Liver (tissue), 8 donors: ENCODE measurements at regions not wholly inside any gene's neighbourhood (a gene's known extent, or its start where the extent isn't known, plus 50 kb on each side); places are given as distances from the start of the nearest gene placed in this dataset.
A peak's percentile ranks its signal among the peaks of the same experiment; 100 is the strongest.

Source experiments
- DNase-seq: peaks from one replicate; pipeline ENCODE4 v3.0.0-alpha.2; 2017; ENCODE audit warnings: low spot score
- H3K27ac ChIP-seq, 2 donors: one replicate each; pipeline ENCODE4 v1.7.0; 2013; ENCODE audit warnings: inconsistent platforms in 2 of 2, low read length in 2 of 2, control low read depth in 1 of 2, low read depth in 1 of 2, mild to moderate bottlenecking in 1 of 2
- H3K27me3 ChIP-seq, 4 donors: one replicate each; pipeline versions ENCODE4 v1.6.1 to v1.7.0; 2013; ENCODE audit warnings: low read length in 3 of 4, inconsistent platforms in 1 of 4, mild to moderate bottlenecking in 1 of 4, moderate library complexity in 1 of 4; ENCODE audit not compliant: control insufficient read depth in 4 of 4, insufficient read depth in 4 of 4
- H3K36me3 ChIP-seq, 4 donors: one replicate each; pipeline versions ENCODE4 v1.6.1 to v1.7.0; 2013; ENCODE audit warnings: low read length in 3 of 4, mild to moderate bottlenecking in 3 of 4, low read depth in 1 of 4, moderate library complexity in 1 of 4; ENCODE audit not compliant: control insufficient read depth in 4 of 4, insufficient read depth in 3 of 4
- H3K4me1 ChIP-seq, 4 donors: one replicate each; pipeline versions ENCODE4 v1.6.1 to v1.7.0; 2013; ENCODE audit warnings: low read length in 3 of 4, mild to moderate bottlenecking in 3 of 4, moderate library complexity in 1 of 4; ENCODE audit not compliant: control insufficient read depth in 4 of 4, insufficient read depth in 4 of 4
- H3K4me3 ChIP-seq, 3 donors: one replicate each; pipeline versions ENCODE4 v1.6.1 to v1.7.0; 2013; ENCODE audit warnings: low read length in 3 of 3, control low read depth in 1 of 3, low read depth in 1 of 3, mild to moderate bottlenecking in 1 of 3
- H3K9ac ChIP-seq, 2 donors: one replicate each; pipeline ENCODE4 v1.7.0; 2013; ENCODE audit warnings: low read length in 2 of 2, mild to moderate bottlenecking in 2 of 2, moderate library complexity in 2 of 2, control low read depth in 1 of 2, low read depth in 1 of 2
- H3K9me3 ChIP-seq, 4 donors: one replicate each; pipeline versions ENCODE4 v1.6.1 to v1.7.0; 2013; ENCODE audit warnings: low read length in 3 of 4; ENCODE audit not compliant: control insufficient read depth in 4 of 4
- EGR1 ChIP-seq, 2 donors: IDR thresholded peaks; 2 replicates each; pipeline ENCODE4 v1.6.1; 2016 to 2018; ENCODE audit warnings: antibody characterized with exemption in 2 of 2, low read depth in 2 of 2
- FOXA1 ChIP-seq: IDR thresholded peaks from 2 replicates; pipeline ENCODE4 v1.6.1; 2016; ENCODE audit warnings: antibody characterized with exemption
- FOXA2 ChIP-seq: IDR thresholded peaks from 2 replicates; pipeline ENCODE4 v1.6.1; 2016; ENCODE audit warnings: antibody characterized with exemption
- GABPA ChIP-seq, 2 donors: IDR thresholded peaks in 1 of 2; conservative IDR thresholded peaks in 1 of 2; 2 replicates each; pipeline ENCODE4 v1.6.1; 2016; ENCODE audit warnings: antibody characterized with exemption in 2 of 2, mild to moderate bottlenecking in 1 of 2, moderate library complexity in 1 of 2
- HNF4A ChIP-seq, 2 donors: conservative IDR thresholded peaks; 2 replicates each; pipeline ENCODE4 v1.6.1; 2016; ENCODE audit warnings: antibody characterized with exemption in 2 of 2, mild to moderate bottlenecking in 2 of 2
- HNF4G ChIP-seq: IDR thresholded peaks from 2 replicates; pipeline ENCODE4 v1.6.1; 2016; ENCODE audit warnings: antibody characterized with exemption
- JUND ChIP-seq, 2 donors: IDR thresholded peaks; 2 replicates each; pipeline ENCODE4 v1.6.1; 2016; ENCODE audit warnings: antibody characterized with exemption in 2 of 2
- NR2F2 ChIP-seq: IDR thresholded peaks from 2 replicates; pipeline ENCODE4 v1.6.1; 2016; ENCODE audit warnings: antibody characterized with exemption
- RAD21 ChIP-seq, 2 donors: IDR thresholded peaks; 2 replicates each; pipeline ENCODE4 v1.6.1; 2016; ENCODE audit warnings: antibody characterized with exemption in 2 of 2, mild to moderate bottlenecking in 2 of 2
- RXRA ChIP-seq, 2 donors: IDR thresholded peaks; 2 replicates each; pipeline ENCODE4 v1.6.1; 2017 to 2018; ENCODE audit warnings: antibody characterized with exemption in 2 of 2, mild to moderate bottlenecking in 1 of 2
- SP1 ChIP-seq: IDR thresholded peaks from 2 replicates; pipeline ENCODE4 v1.6.1; 2018; ENCODE audit warnings: antibody characterized with exemption, mild to moderate bottlenecking
- WGBS: extraction: QIAGEN DNeasy Blood & Tissue Kit; methylation state at CpG from one replicate; pipeline ENCODE4 v1.1.7; 2013; 5-methylcytosine and 5-hydroxymethylcytosine counted together
- TF ChIP-seq, protein P1 (sequence below): fragments of 150-350 bp; IDR thresholded peaks from 2 replicates; pipeline ENCODE4 v1.5.1; 2017; ENCODE audit warnings: improper control_type of control experiment, low read depth, low read length; ENCODE audit not compliant: missing input control
- TF ChIP-seq, protein P2 (sequence below): IDR thresholded peaks from 2 replicates; pipeline ENCODE4 v1.6.1; 2016; ENCODE audit warnings: antibody characterized with exemption, mild to moderate bottlenecking
- TF ChIP-seq, protein P3 (sequence below): IDR thresholded peaks from 2 replicates; pipeline ENCODE4 v1.6.1; 2016; ENCODE audit warnings: antibody characterized with exemption
- TF ChIP-seq, protein P4 (sequence below): IDR thresholded peaks from 2 replicates; pipeline ENCODE4 v1.6.1; 2016; ENCODE audit warnings: antibody characterized with exemption
- TF ChIP-seq, protein P5 (sequence below): IDR thresholded peaks from 2 replicates; pipeline ENCODE4 v1.6.1; 2016; ENCODE audit warnings: antibody characterized with exemption
- donor health status: healthy.
- donor health status: healthy.
- donor health status: healthy.
- donor health status: healthy.
- donor health status: healthy.

DNA sequence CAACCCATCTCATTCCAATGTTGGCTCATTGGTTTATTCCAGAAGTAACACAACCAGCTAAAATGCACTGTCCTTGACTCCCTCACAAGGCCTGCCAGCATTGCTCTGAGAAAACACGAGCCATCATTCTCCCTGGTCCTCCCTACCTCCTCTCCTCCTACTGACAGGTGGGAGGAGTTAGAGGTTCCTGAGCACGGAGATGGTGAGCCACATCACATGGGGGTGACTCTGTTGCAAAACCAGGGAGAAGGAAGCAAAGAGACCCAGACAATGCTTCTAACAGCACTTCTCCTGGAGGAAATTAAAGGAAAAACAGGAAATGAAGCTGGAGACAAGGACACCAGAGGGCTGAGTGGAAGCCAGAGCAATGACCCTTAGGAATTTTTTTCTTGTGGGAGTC is 667.4 kb downstream of the NTRK3 start:
- Histone ChIP-seq H3K4me3 (no peak overlapping the region), H3K36me3 (no peaks in the 10 kb centered on the region), H3K4me1 (peaks cover 0 to 2% (median 1%) of the 10 kb centered on the region in 4 donors), H3K9ac (no peak overlapping the region), H3K27me3 (peaks cover 0 to 2% (median 0%) of the 10 kb centered on the region in 4 donors), H3K9me3 (peaks cover 0 to 2% (median 0%) of the 10 kb centered on the region in 4 donors), H3K27ac (peak overlapping the region in 1 of 2 donors; percentile 29)
- no peak for DNase-seq
- TF ChIP-seq, protein P1, sequence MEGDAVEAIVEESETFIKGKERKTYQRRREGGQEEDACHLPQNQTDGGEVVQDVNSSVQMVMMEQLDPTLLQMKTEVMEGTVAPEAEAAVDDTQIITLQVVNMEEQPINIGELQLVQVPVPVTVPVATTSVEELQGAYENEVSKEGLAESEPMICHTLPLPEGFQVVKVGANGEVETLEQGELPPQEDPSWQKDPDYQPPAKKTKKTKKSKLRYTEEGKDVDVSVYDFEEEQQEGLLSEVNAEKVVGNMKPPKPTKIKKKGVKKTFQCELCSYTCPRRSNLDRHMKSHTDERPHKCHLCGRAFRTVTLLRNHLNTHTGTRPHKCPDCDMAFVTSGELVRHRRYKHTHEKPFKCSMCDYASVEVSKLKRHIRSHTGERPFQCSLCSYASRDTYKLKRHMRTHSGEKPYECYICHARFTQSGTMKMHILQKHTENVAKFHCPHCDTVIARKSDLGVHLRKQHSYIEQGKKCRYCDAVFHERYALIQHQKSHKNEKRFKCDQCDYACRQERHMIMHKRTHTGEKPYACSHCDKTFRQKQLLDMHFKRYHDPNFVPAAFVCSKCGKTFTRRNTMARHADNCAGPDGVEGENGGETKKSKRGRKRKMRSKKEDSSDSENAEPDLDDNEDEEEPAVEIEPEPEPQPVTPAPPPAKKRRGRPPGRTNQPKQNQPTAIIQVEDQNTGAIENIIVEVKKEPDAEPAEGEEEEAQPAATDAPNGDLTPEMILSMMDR, result no peak
- TF ChIP-seq, protein P2, sequence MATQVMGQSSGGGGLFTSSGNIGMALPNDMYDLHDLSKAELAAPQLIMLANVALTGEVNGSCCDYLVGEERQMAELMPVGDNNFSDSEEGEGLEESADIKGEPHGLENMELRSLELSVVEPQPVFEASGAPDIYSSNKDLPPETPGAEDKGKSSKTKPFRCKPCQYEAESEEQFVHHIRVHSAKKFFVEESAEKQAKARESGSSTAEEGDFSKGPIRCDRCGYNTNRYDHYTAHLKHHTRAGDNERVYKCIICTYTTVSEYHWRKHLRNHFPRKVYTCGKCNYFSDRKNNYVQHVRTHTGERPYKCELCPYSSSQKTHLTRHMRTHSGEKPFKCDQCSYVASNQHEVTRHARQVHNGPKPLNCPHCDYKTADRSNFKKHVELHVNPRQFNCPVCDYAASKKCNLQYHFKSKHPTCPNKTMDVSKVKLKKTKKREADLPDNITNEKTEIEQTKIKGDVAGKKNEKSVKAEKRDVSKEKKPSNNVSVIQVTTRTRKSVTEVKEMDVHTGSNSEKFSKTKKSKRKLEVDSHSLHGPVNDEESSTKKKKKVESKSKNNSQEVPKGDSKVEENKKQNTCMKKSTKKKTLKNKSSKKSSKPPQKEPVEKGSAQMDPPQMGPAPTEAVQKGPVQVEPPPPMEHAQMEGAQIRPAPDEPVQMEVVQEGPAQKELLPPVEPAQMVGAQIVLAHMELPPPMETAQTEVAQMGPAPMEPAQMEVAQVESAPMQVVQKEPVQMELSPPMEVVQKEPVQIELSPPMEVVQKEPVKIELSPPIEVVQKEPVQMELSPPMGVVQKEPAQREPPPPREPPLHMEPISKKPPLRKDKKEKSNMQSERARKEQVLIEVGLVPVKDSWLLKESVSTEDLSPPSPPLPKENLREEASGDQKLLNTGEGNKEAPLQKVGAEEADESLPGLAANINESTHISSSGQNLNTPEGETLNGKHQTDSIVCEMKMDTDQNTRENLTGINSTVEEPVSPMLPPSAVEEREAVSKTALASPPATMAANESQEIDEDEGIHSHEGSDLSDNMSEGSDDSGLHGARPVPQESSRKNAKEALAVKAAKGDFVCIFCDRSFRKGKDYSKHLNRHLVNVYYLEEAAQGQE, result no peak
- no peak for TF ChIP-seq JUND (IDR thresholded peaks at IDR 0.05)
- TF ChIP-seq HNF4G, result no peak
- TF ChIP-seq RXRA (IDR thresholded peaks at IDR 0.05), result peak; percentile 20 to 47
- TF ChIP-seq, protein P3, sequence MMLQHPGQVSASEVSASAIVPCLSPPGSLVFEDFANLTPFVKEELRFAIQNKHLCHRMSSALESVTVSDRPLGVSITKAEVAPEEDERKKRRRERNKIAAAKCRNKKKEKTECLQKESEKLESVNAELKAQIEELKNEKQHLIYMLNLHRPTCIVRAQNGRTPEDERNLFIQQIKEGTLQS, result no peak
- TF ChIP-seq, protein P4, sequence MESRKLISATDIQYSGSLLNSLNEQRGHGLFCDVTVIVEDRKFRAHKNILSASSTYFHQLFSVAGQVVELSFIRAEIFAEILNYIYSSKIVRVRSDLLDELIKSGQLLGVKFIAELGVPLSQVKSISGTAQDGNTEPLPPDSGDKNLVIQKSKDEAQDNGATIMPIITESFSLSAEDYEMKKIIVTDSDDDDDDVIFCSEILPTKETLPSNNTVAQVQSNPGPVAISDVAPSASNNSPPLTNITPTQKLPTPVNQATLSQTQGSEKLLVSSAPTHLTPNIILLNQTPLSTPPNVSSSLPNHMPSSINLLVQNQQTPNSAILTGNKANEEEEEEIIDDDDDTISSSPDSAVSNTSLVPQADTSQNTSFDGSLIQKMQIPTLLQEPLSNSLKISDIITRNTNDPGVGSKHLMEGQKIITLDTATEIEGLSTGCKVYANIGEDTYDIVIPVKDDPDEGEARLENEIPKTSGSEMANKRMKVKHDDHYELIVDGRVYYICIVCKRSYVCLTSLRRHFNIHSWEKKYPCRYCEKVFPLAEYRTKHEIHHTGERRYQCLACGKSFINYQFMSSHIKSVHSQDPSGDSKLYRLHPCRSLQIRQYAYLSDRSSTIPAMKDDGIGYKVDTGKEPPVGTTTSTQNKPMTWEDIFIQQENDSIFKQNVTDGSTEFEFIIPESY, result no peak
- no peak for TF ChIP-seq NR2F2
- no peak for TF ChIP-seq GABPA (IDR thresholded peaks at IDR 0.05 in 1 of 2, conservative IDR thresholded peaks at IDR 0.05 in 1 of 2)
- peak in 1 of 2 donors; percentile 15 for TF ChIP-seq RAD21 (IDR thresholded peaks at IDR 0.05)
- TF ChIP-seq FOXA2, result no peak
- no peak for TF ChIP-seq EGR1 (IDR thresholded peaks at IDR 0.05; ENCODE audit: low read depth in 2 of 2)
- TF ChIP-seq HNF4A (conservative IDR thresholded peaks at IDR 0.05), result no peak
- WGBS, result 29% methylated on average over 2 of the region's 2 CpGs

DNA sequence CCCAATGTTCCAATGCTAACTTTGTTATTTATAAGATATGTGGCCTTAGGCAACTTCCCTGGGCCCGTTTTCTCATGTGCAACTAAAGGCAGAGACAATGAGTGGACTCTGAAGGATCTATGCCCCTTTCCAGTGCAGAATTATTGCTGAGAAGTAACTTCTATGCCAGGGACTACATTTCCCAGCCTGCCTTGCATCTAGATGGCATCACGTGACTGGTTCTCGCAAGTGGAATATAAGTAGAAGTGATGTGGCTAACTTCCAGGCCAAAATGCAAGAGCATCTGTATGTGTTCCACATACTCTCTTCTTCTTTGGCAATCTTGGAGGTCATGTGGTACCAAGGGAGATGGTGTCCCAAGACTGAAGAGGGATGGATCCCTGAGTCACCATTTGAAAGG is 674.4 kb downstream of the NTRK3 start:
- no peak for DNase-seq
- H3K4me1 ChIP-seq, result no peaks in the 10 kb centered on the region
- H3K4me3 ChIP-seq, result no peak overlapping the region
- H3K27ac ChIP-seq, result no peak overlapping the region
- no peak overlapping the region for H3K9ac ChIP-seq
- TF ChIP-seq HNF4G (no peak), FOXA2 (no peak), JUND (IDR thresholded peaks at IDR 0.05) (no peak), RAD21 (IDR thresholded peaks at IDR 0.05) (no peak), SP1 (no peak), GABPA (IDR thresholded peaks at IDR 0.05 in 1 of 2, conservative IDR thresholded peaks at IDR 0.05 in 1 of 2) (no peak), FOXA1 (no peak), RXRA (IDR thresholded peaks at IDR 0.05) (no peak), NR2F2 (no peak)
- TF ChIP-seq, protein P2, result no peak
- TF ChIP-seq, protein P3, result no peak
- TF ChIP-seq, protein P5, sequence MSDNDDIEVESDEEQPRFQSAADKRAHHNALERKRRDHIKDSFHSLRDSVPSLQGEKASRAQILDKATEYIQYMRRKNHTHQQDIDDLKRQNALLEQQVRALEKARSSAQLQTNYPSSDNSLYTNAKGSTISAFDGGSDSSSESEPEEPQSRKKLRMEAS, result no peak
- TF ChIP-seq, protein P4, result no peak
- H3K36me3 ChIP-seq, result no peaks in the 10 kb centered on the region
- WGBS, result 43% methylated on average over 3 of the region's 3 CpGs
- H3K27me3 ChIP-seq, result peaks cover 0 to 3% (median 0%) of the 10 kb centered on the region in 4 donors
- no peaks in the 10 kb centered on the region for H3K9me3 ChIP-seq
